Tibial nerve (tissue), 4 donors: ENCODE measurements at regions not wholly inside any gene's neighbourhood (a gene's known extent, or its start where the extent isn't known, plus 50 kb on each side); places are given as distances from the start of the nearest gene placed in this dataset.

Experiments
- DNase-seq, 2 donors: peaks; one replicate each; pipeline ENCODE4 v3.0.0-alpha.2; 2019; ENCODE audit warnings: low spot score in 2 of 2
- H3K27ac ChIP-seq, 4 donors: fragments of 200-600 bp; sonication (generic) in 3 of 4; one replicate each; pipeline ENCODE4 v1.5.1; 2017 to 2019; ENCODE audit warnings: mild to moderate bottlenecking in 1 of 4
- H3K27me3 ChIP-seq, 2 donors: fragments of 200-600 bp; sonication (generic) in 1 of 2; one replicate each; pipeline versions ENCODE4 v1.5.1 to v1.6.0; 2017 to 2019
- H3K36me3 ChIP-seq, 3 donors: fragments of 200-600 bp; sonication (generic); one replicate each; pipeline ENCODE4 v1.5.1; 2018 to 2019
- H3K4me1 ChIP-seq, 4 donors: fragments of 200-600 bp; sonication (generic) in 3 of 4; one replicate each; pipeline ENCODE4 v1.5.1; 2017 to 2019
- H3K4me3 ChIP-seq, 4 donors: fragments of 200-600 bp; sonication (generic) in 3 of 4; one replicate each; pipeline ENCODE4 v1.5.1; 2017 to 2019; ENCODE audit warnings: mild to moderate bottlenecking in 1 of 4, moderate library complexity in 1 of 4
- H3K9me3 ChIP-seq, 4 donors: fragments of 200-600 bp; sonication (generic) in 3 of 4; one replicate each; pipeline ENCODE4 v1.5.1; 2017 to 2019
- CTCF ChIP-seq, 5 experiments: fragments of 200-600 bp in 3 of 5; fragments of 450-650 bp in 2 of 5; sonication (generic) in 3 of 5; IDR thresholded peaks; one replicate each; pipeline ENCODE4 v1.5.1; 2016 to 2019; ENCODE audit warnings: antibody characterized with exemption in 5 of 5, mild to moderate bottlenecking in 3 of 5, moderate library complexity in 2 of 5
- EP300 ChIP-seq, 2 donors: sonication (generic); formaldehyde crosslinking; IDR thresholded peaks; one replicate each; pipeline ENCODE4 v1.6.1; 2017; ENCODE audit warnings: antibody characterized with exemption in 2 of 2, mild to moderate bottlenecking in 1 of 2
- POLR2A ChIP-seq, 2 donors: fragments of 450-650 bp; IDR thresholded peaks; one replicate each; pipeline ENCODE4 v1.6.1; 2017; ENCODE audit warnings: antibody characterized with exemption in 2 of 2, mild to moderate bottlenecking in 2 of 2, moderate library complexity in 2 of 2
- WGBS, 2 donors: methylation state at CpG; one replicate each; pipeline ENCODE4 v1.1.5; 2018; 5-methylcytosine and 5-hydroxymethylcytosine counted together

GRCh38 chr2:4585057-4585635 is 881.8 kb downstream of the DCDC2C start:
- Histone ChIP-seq H3K4me3 (no peak overlapping the region), H3K27me3 (no peaks in the 10 kb centered on the region), H3K4me1 (no peaks in the 10 kb centered on the region), H3K36me3 (no peaks in the 10 kb centered on the region), H3K27ac (no peak overlapping the region), H3K9me3 (no peaks in the 10 kb centered on the region)
- no peak for DNase-seq
- TF ChIP-seq POLR2A (IDR thresholded peaks at IDR 0.05) (no peak), EP300 (IDR thresholded peaks at IDR 0.05) (no peak), CTCF (IDR thresholded peaks at IDR 0.05) (no peak)
- 85 to 86% methylated on average over 3 of the region's 3 CpGs for WGBS, 2 donors

GRCh38 chr2:4588606-4589005 is 885.2 kb downstream of the DCDC2C start:
- Histone ChIP-seq H3K4me3 (no peak overlapping the region), H3K27me3 (no peaks in the 10 kb centered on the region), H3K4me1 (no peaks in the 10 kb centered on the region), H3K36me3 (no peaks in the 10 kb centered on the region), H3K27ac (no peak overlapping the region), H3K9me3 (no peaks in the 10 kb centered on the region)
- TF ChIP-seq CTCF (IDR thresholded peaks at IDR 0.05) (no peak), POLR2A (IDR thresholded peaks at IDR 0.05) (no peak), EP300 (IDR thresholded peaks at IDR 0.05) (no peak)
- WGBS, 2 donors, result 64 to 67% methylated on average over 2 of the region's 2 CpGs
- no peak for DNase-seq

GRCh38 chr2:4591261-4591660 is 887.9 kb downstream of the DCDC2C start:
- 84 to 87% methylated on average over 7 of the region's 7 CpGs for WGBS, 2 donors
- DNase-seq, result no peak

GRCh38 chr2:4597400-4597799 is 894.0 kb downstream of the DCDC2C start:
- Histone ChIP-seq H3K9me3 (no peaks in the 10 kb centered on the region), H3K4me3 (no peak overlapping the region), H3K36me3 (no peaks in the 10 kb centered on the region), H3K4me1 (no peaks in the 10 kb centered on the region), H3K27me3 (no peaks in the 10 kb centered on the region), H3K27ac (no peak overlapping the region)
- TF ChIP-seq POLR2A (IDR thresholded peaks at IDR 0.05) (no peak), EP300 (IDR thresholded peaks at IDR 0.05) (no peak), CTCF (IDR thresholded peaks at IDR 0.05) (no peak)
- DNase-seq, result no peak
- 62 to 71% methylated on average over 3 of the region's 3 CpGs for WGBS, 2 donors

More at GRCh38 chr2:4591261-4591660, 887.9 kb downstream of the DCDC2C start:
- Histone ChIP-seq H3K36me3 (no peaks in the 10 kb centered on the region), H3K4me3 (no peak overlapping the region), H3K27me3 (no peaks in the 10 kb centered on the region), H3K27ac (no peak overlapping the region), H3K9me3 (no peaks in the 10 kb centered on the region), H3K4me1 (no peaks in the 10 kb centered on the region)
- no peak for TF ChIP-seq EP300 (IDR thresholded peaks at IDR 0.05)
- TF ChIP-seq POLR2A (IDR thresholded peaks at IDR 0.05), result no peak
- TF ChIP-seq CTCF (IDR thresholded peaks at IDR 0.05), result no peak

- WGBS, 2 donors, result 63 to 86% methylated on average over 1 of the region's 1 CpG
- H3K36me3 ChIP-seq, result no peaks in the 10 kb centered on the region
Observed at GRCh38 chr2:4604767-4605166, 901.4 kb downstream of the DCDC2C start.

More at GRCh38 chr2:4604767-4605166, 901.4 kb downstream of the DCDC2C start:
- Histone ChIP-seq H3K4me3 (no peak overlapping the region), H3K27me3 (no peaks in the 10 kb centered on the region), H3K4me1 (no peaks in the 10 kb centered on the region), H3K9me3 (no peaks in the 10 kb centered on the region), H3K27ac (no peak overlapping the region)
- no peak for DNase-seq
- TF ChIP-seq CTCF (IDR thresholded peaks at IDR 0.05) (no peak), EP300 (IDR thresholded peaks at IDR 0.05) (no peak), POLR2A (IDR thresholded peaks at IDR 0.05) (no peak)
